ENCODE measurements at regions not wholly inside any gene's neighbourhood (a gene's known extent, or its start where the extent isn't known, plus 50 kb on each side); places are given as distances from the start of the nearest gene placed in this dataset.

DNA sequence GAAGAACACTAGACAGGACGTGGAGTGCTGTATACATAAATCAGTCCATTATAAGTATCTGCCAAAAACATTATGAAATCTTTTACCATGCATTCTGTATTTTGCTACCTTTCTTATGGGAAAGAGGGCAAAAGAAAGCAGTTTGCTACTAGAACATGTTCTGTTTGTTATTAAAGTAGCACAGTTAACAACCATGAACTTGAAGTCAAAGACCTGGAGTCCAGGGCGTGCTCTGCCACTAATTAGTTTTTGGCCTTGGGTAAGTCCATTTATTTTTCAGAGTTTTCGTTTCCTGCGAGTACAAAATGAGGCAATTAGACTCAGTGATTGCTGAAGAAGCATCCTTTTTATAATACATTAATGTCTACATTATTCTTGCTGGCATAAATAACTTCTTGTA lies 143.3 kb upstream of the AGTR1 start:
- TF ChIP-seq, protein P1, sequence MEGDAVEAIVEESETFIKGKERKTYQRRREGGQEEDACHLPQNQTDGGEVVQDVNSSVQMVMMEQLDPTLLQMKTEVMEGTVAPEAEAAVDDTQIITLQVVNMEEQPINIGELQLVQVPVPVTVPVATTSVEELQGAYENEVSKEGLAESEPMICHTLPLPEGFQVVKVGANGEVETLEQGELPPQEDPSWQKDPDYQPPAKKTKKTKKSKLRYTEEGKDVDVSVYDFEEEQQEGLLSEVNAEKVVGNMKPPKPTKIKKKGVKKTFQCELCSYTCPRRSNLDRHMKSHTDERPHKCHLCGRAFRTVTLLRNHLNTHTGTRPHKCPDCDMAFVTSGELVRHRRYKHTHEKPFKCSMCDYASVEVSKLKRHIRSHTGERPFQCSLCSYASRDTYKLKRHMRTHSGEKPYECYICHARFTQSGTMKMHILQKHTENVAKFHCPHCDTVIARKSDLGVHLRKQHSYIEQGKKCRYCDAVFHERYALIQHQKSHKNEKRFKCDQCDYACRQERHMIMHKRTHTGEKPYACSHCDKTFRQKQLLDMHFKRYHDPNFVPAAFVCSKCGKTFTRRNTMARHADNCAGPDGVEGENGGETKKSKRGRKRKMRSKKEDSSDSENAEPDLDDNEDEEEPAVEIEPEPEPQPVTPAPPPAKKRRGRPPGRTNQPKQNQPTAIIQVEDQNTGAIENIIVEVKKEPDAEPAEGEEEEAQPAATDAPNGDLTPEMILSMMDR (IDR thresholded peaks at IDR 0.05): no peak
- no peak for TF ChIP-seq POLR2A (IDR thresholded peaks at IDR 0.05)
